ENCODE measurements at regions not wholly inside any gene's neighbourhood (a gene's known extent, or its start where the extent isn't known, plus 50 kb on each side); places are given as distances from the start of the nearest gene placed in this dataset.

- TF ChIP-seq TCF4 (CRISPR knock-in tag; IDR thresholded peaks at IDR 0.05; ENCODE audit: borderline replicate concordance) = peak; percentile 95
- peak; percentile 94 for TF ChIP-seq SNAI2 (CRISPR knock-in tag; IDR thresholded peaks at IDR 0.05)
- peak; percentile 75; the same call in 1 of the 2 replicates for TF ChIP-seq PATZ1 (CRISPR knock-in tag; IDR thresholded peaks at IDR 0.05; ENCODE audit: borderline replicate concordance)
- no peak for TF ChIP-seq ARNTL (CRISPR knock-in tag; IDR thresholded peaks at IDR 0.05; ENCODE audit: borderline replicate concordance, low read depth)
- TF ChIP-seq ZFP30 (CRISPR knock-in tag; IDR thresholded peaks at IDR 0.05) = 0 out of 2 replicates have a peak, but pooled peaks have one; percentile 44
- TF ChIP-seq ISL1 (CRISPR knock-in tag; IDR thresholded peaks at IDR 0.05) = peak; percentile 98
- peak; percentile 88 for TF ChIP-seq CREB5 (CRISPR knock-in tag; IDR thresholded peaks at IDR 0.05; ENCODE audit: low read depth)
- no peak for TF ChIP-seq TOX (CRISPR knock-in tag; IDR thresholded peaks at IDR 0.05; ENCODE audit: borderline replicate concordance)
- TF ChIP-seq TSHZ2 (CRISPR knock-in tag; IDR thresholded peaks at IDR 0.05) = peak; percentile 99
- TF ChIP-seq GLIS3 (CRISPR knock-in tag; IDR thresholded peaks at IDR 0.05) = peak; percentile 90; the same call in 1 of the 2 replicates
- no peak for TF ChIP-seq RARB (CRISPR knock-in tag; IDR thresholded peaks at IDR 0.05)
- no peak for TF ChIP-seq OSR1 (CRISPR knock-in tag; IDR thresholded peaks at IDR 0.05)
These were observed 101.1 kb upstream of the ABCB5 start for GRCh38 chr7:20514364-20514763.

All from SK-N-SH treated with all-trans-retinoic acid at 6 μM for 48 hours (cell line).